ENCODE measurements at regions not wholly inside any gene's neighbourhood (a gene's known extent, or its start where the extent isn't known, plus 50 kb on each side); places are given as distances from the start of the nearest gene placed in this dataset.

GRCh38 chr7:113339661-113340060, 221.3 kb upstream of the SMIM30 start:
- TF ChIP-seq CTCF (IDR thresholded peaks at IDR 0.05), result no peak
- no peak for TF ChIP-seq POLR2A (IDR thresholded peaks at IDR 0.05)
